ENCODE measurements at regions not wholly inside any gene's neighbourhood (a gene's known extent, or its start where the extent isn't known, plus 50 kb on each side); places are given as distances from the start of the nearest gene placed in this dataset.

DNA sequence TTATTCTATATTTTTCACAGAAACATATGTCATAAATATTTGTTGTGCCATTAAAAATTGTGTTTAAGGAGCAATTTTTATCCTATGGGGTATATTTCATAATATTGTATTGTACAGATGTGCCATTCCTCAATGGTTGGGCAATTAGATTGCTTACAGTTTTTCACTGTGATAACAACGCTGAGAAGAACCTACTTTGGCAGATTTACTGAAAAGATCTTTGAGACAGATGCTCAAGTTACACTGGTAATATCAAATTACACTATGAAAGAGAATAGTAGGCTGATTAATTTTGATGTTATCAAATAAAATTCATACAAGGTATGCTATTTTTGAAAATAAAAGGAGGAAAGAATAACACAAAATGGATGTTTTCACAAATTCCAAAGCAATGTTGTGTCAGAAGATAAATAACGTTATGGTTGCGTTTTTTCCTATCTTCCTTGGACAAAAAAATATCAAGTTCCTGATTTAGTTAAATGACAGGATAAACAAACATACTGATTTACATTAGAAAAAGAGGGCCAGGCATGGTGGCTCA is 335.1 kb upstream of the ZNF521 start:
- H3K4me3 ChIP-seq (ENCODE audit: low read length): no peak overlapping the region
- DNase-seq (ENCODE audit: low read depth): no peak
- TF ChIP-seq, protein P1, sequence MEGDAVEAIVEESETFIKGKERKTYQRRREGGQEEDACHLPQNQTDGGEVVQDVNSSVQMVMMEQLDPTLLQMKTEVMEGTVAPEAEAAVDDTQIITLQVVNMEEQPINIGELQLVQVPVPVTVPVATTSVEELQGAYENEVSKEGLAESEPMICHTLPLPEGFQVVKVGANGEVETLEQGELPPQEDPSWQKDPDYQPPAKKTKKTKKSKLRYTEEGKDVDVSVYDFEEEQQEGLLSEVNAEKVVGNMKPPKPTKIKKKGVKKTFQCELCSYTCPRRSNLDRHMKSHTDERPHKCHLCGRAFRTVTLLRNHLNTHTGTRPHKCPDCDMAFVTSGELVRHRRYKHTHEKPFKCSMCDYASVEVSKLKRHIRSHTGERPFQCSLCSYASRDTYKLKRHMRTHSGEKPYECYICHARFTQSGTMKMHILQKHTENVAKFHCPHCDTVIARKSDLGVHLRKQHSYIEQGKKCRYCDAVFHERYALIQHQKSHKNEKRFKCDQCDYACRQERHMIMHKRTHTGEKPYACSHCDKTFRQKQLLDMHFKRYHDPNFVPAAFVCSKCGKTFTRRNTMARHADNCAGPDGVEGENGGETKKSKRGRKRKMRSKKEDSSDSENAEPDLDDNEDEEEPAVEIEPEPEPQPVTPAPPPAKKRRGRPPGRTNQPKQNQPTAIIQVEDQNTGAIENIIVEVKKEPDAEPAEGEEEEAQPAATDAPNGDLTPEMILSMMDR (conservative IDR thresholded peaks at IDR 0.05; ENCODE audit: low read length): no peak

DNA sequence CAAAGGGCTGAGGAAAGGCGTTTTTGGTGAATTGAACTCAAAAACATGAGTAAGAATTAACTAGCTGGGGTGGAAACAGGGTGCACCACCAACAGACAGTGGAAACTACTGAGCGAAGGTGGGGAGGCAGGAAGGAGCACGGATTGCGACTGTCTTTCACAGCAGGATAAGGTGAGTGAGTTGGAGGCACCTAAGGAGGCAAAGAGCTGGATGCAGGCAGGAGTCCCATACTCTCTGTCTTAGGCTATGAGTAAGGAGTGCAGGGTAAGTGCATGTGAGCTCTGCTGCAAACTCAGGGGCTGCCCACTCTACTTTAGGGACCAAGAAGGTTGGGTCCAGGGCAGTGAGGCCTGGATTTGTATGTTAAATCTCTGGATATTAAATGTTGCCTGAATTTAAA is 333.1 kb upstream of the ZNF521 start:
- no peak overlapping the region for H3K4me3 ChIP-seq (ENCODE audit: low read length)
- TF ChIP-seq, protein P1 (conservative IDR thresholded peaks at IDR 0.05; ENCODE audit: low read length): no peak
- DNase-seq (ENCODE audit: low read depth): no peak

DNA sequence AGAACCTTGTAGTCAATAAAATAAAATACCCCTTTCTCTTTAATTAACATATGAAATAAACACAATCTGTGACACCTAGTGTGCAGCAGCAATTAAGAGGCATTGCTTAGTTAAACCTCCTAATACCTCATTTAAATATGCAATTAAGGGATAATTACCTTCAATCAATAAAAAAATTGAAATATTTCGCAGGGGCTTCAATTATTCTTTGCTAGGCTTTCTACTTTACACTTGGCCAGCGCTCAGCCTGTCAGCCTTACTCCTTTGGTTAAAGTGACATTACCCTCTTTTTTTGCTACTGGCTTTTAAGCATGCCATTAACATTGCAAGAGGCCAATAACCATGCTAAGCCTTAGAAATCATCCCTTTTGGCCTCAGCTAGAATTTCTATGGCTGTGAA is 327.5 kb upstream of the ZNF521 start:
- no peak overlapping the region for H3K4me3 ChIP-seq (ENCODE audit: low read length)
- no peak for DNase-seq (ENCODE audit: low read depth)
- TF ChIP-seq, protein P1 (conservative IDR thresholded peaks at IDR 0.05; ENCODE audit: low read length): no peak

DNA sequence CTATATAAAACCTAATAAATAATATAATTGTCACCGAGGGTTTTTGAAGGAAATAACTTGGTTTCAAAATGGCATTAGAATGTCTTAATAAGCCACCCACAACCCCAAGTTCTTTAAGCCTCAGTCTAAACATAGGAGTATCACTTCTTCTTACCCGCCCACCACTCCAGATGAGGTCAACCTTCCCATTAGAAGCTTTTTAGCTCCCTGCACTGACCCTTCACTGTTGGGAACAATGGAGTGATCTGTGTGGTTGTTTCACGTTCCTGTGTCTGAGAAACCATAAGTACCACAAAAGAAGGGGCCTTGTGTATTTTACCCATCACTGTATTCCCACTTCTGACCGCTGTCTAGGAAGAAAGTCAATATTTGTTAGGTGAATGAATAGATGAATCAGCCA is 326.3 kb upstream of the ZNF521 start:
- TF ChIP-seq, protein P1 (conservative IDR thresholded peaks at IDR 0.05; ENCODE audit: low read length): no peak
- no peak for DNase-seq (ENCODE audit: low read depth)
- H3K4me3 ChIP-seq (ENCODE audit: low read length): no peak overlapping the region

DNA sequence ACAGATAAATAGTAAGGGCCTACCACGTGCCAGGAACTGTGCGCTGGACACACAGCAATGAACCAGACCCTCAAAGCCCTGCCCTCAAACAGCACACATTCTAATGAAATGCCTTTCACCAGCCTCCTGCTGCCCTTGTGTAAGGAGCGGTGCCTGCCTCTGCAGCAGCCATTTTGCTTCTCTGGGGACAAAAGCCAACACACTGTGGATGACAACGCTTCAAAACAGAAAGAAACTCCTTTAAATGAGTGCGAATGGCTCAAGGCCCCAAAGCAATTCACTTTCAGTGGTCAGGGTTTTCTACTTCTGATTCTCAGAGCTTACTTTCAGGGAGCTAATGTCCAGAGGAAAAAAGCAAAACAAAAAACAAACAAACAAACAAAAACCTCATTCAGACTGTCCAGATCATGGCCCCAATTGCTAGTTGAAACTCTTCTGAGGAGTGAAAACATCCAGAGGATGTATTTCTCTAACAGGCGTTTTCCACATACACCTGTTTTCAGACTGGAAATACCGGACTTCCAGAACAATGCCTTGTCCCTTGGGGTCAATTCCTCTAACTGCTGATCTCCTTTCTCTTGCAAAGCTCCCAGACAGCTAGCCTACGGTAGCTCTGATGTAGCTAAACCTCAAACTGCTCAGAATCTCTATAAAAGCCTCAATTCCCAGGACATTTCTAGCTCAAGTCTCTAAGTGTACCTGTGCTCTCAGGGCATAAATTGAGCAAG is 323.3 kb upstream of the ZNF521 start:
- no peak for DNase-seq (ENCODE audit: low read depth)
- no peak overlapping the region for H3K4me3 ChIP-seq (ENCODE audit: low read length)
- TF ChIP-seq, protein P1 (conservative IDR thresholded peaks at IDR 0.05; ENCODE audit: low read length): no peak

DNA sequence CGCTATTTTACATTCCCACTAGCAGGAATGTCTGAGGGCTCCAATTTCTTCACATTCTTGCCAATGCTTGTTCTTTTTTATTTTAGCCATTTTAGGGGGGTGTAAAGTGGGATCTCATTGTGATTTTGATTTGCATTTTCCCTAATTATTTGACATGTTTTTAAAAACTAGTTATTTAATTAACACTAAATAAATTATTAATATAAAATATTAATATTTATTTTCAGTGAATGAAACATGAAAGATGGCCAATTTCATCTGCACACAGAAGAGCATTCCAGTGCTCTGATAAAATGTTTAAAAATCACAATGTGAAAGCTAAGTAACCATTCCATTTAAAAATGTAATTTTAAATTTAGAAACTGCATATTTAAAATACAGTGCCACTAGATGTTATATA is 322.2 kb upstream of the ZNF521 start:
- no peak for DNase-seq (ENCODE audit: low read depth)

More for the DNA sequence above, 322.2 kb upstream of the ZNF521 start:
- H3K4me3 ChIP-seq (ENCODE audit: low read length): no peak overlapping the region
- TF ChIP-seq, protein P1 (conservative IDR thresholded peaks at IDR 0.05; ENCODE audit: low read length): no peak

All from AG10803 (cell line).